ENCODE measurements at regions not wholly inside any gene's neighbourhood (a gene's known extent, or its start where the extent isn't known, plus 50 kb on each side); places are given as distances from the start of the nearest gene placed in this dataset.
A peak's percentile ranks its signal among the peaks of the same experiment; 100 is the strongest.
"Not testable (repeated sequence)": the region's sequence is repeated elsewhere in the genome, so short reads cannot be mapped to it uniquely, and the experiment has no call there.

GRCh38 chr9:614431-614830 lies 227.1 kb upstream of the DMRT1 start:
- in situ Hi-C loops (cut with HindIII; ENCODE audit: low pct_unique_long_range_greater_than_20kb, low sequenced_read_pairs), result loop anchor here (25.0 kb wide), 1 partner anchor 148 kb away; no protein-coding TSS in a partner anchor
- DNase-seq (ENCODE audit: low read depth, low spot score), result peak; percentile 85

DNA sequence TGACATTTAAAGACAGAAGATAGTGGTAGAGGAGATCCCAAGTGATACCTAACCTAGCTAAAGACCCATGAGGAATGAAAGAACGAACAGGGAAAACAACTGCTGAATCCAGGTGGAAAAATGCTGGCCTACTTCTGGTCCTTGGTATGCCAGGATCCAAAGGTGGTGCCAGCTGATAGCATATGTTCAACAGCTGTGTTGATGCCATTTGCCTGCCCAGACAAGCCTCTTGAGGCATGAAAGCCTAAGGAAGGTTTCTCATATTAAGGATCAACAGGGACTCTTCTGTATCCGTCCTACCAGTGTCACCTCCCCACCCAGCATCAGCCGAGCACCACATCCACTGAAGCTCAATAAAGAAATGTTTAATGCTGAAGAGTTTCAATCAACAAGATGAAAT lies 225.7 kb upstream of the DMRT1 start:
- DNase-seq (ENCODE audit: low read depth, low spot score), result no peak
- in situ Hi-C loops (cut with HindIII; ENCODE audit: low pct_unique_long_range_greater_than_20kb, low sequenced_read_pairs), result loop anchor here (25.0 kb wide), 1 partner anchor 147 kb away; no protein-coding TSS in a partner anchor

DNA sequence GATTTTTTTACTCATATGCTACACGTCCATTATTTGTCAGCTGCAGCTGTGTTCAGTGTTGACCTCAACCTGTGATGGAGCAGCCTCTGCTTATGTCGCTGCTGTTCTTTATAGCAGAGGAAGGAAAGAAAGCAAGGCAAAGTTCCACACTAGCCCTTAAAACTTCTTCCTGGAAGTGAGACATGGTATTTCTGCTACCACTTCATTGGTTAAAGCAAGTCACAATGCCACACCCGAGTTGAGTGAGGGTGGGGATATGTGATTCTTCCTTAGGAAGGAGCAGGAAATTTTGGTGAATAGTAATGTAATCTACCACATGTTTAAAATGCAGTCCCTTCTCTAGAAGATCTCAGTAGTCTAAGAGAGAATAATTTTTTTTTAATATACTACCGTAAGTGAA lies 224.8 kb upstream of the DMRT1 start:
- in situ Hi-C loops (cut with HindIII; ENCODE audit: low pct_unique_long_range_greater_than_20kb, low sequenced_read_pairs), result loop anchor here (25.0 kb wide), 1 partner anchor 146 kb away; no protein-coding TSS in a partner anchor
- DNase-seq (ENCODE audit: low read depth, low spot score), result no peak

DNA sequence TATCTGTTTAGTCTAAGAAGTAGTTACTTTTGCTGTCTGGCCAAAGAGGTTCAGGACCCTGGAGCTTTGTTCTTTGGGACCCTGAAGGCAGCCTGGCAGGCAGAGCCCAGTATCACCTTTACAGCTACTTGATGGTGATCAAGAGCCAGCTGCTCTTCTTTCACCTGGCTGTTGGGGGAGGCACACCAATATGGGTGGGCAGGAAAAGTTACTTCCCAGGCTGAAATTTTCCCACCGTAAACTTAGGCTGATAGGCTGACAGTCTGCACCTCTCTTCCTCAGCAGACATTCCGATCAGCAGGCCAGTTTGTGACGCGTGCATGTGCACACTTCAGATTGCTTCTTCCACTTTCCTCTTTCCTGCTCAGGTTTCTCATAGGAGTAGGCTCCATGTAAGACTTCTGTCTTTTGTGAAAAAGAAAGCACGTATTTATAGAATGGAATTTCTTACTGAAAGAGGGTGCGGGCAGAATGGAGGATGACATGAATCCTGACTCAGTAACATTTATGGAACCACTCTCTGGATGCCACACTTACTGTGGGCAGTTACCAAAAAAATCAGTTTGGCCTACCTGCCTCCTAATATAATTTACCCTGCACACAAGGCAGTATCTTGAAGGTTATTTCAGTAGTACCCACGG lies 223.9 kb upstream of the DMRT1 start:
- in situ Hi-C loops (cut with HindIII; ENCODE audit: low pct_unique_long_range_greater_than_20kb, low sequenced_read_pairs), result loop anchor here (25.0 kb wide), 1 partner anchor 145 kb away; no protein-coding TSS in a partner anchor

GRCh38 chr9:618478-618877 lies 223.0 kb upstream of the DMRT1 start:
- no peak for DNase-seq (ENCODE audit: low read depth, low spot score)
- in situ Hi-C loops (cut with HindIII; ENCODE audit: low pct_unique_long_range_greater_than_20kb, low sequenced_read_pairs), result loop anchor here (25.0 kb wide), 1 partner anchor 144 kb away; no protein-coding TSS in a partner anchor

More for the DNA sequence above, 223.9 kb upstream of the DMRT1 start:
- DNase-seq (ENCODE audit: low read depth, low spot score), result no peak

- DNase-seq (ENCODE audit: low read depth, low spot score), result no peak
- in situ Hi-C loops (cut with HindIII; ENCODE audit: low pct_unique_long_range_greater_than_20kb, low sequenced_read_pairs), result loop anchor here (25.0 kb wide), 1 partner anchor 141 kb away; no protein-coding TSS in a partner anchor
These were observed 220.2 kb upstream of the DMRT1 start for GRCh38 chr9:621201-621855.

DNA sequence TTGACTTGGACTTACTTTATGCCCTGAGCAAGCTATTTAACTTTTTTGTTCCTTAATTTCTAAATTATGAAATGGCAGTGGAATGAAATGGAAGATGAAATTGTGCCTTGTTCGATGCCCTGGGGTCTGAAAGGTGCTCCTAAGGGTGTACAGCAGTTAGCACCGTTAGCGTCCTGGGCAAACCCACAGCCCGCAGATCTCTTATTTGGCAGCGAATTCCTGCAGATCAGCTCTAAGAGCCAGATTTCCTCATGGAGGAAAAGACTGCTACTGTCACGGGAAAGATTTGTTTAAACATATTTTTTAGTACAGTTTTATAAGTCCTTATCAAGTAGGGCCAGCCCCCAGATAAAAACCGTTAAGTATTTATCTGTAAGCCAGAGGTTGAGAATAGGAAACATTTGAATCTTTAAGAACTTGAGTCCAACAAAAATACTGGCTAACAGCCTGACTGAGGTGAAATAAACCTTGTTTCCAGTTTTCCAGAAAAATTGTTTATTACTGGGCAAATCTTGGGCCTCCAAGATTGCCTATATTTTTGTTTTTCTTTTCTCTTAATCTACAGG lies 216.5 kb upstream of the DMRT1 start:
- DNase-seq (ENCODE audit: low read depth, low spot score), result no peak
- in situ Hi-C loops (cut with HindIII; ENCODE audit: low pct_unique_long_range_greater_than_20kb, low sequenced_read_pairs), result loop anchor here (25.0 kb wide), 1 partner anchor 137 kb away; no protein-coding TSS in a partner anchor

DNA sequence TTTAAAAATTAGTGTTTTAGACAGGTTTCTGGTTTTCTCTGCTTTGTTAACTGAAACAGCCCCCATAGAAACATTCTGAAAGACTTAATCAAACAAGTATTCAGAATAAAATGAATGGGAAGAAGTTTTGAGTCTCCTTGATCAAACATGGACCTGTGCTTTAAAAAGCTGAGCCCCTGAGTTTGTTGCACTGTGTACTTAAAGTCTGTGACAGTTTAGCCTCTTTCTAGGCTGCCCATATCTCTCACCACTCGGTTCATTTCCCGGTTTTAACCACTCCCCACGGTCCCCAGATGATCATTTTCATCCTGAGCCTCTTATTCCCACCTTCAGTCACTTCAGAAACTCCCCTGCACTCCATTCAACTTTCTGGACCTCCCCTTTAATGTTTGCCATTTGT lies 215.9 kb upstream of the DMRT1 start:
- in situ Hi-C loops (cut with HindIII; ENCODE audit: low pct_unique_long_range_greater_than_20kb, low sequenced_read_pairs), result no loop called here

DNA sequence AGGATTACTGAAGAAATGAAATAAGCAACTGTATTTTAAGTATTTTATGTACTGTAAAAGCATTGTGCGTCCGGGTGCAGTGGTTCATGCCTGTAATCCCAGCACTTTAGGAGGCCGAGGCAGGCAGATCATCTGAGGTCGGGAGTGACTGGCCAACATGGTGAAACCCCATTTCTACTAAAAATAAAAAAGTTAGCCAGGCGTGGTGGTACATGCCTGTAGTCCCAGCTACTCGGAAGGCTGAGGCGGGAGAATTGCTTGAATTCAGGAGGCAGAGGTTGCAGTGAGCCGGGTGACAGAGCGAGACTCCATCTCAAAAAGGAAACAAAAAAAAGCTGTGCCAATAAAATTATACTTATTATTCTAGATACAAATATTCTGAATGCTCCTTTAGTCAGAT lies 215.4 kb upstream of the DMRT1 start:
- in situ Hi-C loops (cut with HindIII; ENCODE audit: low pct_unique_long_range_greater_than_20kb, low sequenced_read_pairs); DNase-seq (ENCODE audit: low read depth, low spot score): not testable (repeated sequence)

More for the DNA sequence above, 215.9 kb upstream of the DMRT1 start:
- DNase-seq (ENCODE audit: low read depth, low spot score), result no peak

DNA sequence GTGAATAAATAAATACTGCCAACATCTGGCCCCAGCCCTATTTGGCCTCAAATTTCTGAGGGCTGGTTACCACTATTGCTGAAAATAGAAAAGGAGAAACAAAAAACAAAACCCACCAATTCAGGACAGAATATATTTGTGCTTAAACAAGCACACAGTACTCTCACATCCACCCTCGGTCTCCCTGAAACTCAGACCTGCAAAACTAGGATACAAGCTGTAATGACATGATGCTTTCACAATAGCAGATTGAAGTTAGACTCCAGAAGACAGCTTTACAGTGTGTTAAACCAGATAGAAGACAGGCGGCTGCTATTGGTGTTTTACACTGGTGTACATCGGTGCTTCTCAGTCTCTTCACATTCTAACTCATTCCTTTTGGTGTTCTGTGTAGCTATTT lies 214.9 kb upstream of the DMRT1 start:
- DNase-seq (ENCODE audit: low read depth, low spot score), result no peak
- in situ Hi-C loops (cut with HindIII; ENCODE audit: low pct_unique_long_range_greater_than_20kb, low sequenced_read_pairs), result no loop called here

DNA sequence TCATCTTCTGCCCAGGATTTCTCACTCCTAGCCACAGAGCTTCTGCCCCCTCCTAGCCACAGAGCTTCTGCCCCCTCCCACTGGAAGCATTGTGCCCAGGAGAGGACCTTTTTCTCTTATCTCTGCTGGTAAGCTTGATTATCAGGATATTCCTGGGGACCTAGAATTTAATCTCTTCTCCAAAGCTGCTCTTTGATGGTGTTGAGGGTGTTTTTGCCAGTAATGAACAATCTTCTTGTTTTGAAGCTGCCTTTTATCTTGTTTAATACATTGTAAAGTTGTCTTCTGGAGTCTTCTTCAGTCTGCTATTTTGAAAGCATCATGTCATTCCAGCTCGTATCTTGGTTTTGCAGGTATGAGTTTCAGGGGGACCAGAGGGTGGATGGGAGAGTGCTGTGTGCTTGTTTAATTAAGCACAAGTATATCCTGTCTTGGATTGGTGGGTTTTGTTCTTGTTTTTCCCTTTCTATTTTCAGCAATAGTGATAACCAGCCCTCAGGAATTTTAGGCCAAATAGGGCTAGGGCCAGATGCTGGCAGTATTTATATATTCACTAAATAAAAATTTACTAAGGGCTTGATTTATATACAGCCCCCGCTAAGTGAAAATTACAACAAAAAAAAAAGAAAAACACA lies 214.0 kb upstream of the DMRT1 start:
- no peak for DNase-seq (ENCODE audit: low read depth, low spot score)
- in situ Hi-C loops (cut with HindIII; ENCODE audit: low pct_unique_long_range_greater_than_20kb, low sequenced_read_pairs), result no loop called here

- no peak for DNase-seq (ENCODE audit: low read depth, low spot score)
- in situ Hi-C loops (cut with HindIII; ENCODE audit: low pct_unique_long_range_greater_than_20kb, low sequenced_read_pairs), result no loop called here
These were observed 212.4 kb upstream of the DMRT1 start for GRCh38 chr9:629146-629545.

DNA sequence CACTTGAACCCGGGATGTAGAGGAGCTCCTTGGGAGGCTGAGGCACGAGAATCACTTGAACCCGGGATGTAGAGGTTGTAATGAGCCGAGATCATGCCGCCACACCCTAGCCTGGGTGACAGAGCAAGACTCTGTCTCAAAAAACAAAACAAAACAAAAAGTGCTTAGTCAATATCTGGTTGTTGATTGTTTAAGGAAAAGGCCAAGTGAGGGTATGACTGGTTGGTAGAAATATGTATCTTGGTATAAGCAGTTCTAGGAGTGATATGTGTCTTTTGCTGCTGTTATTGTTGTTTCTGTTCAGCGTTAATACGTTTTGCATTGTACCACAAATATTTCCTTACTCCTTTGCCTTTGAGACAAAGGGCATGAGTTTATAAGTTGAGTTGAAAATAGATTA lies 210.7 kb upstream of the DMRT1 start:
- in situ Hi-C loops (cut with HindIII; ENCODE audit: low pct_unique_long_range_greater_than_20kb, low sequenced_read_pairs), result no loop called here

GRCh38 chr9:631596-631995 lies 209.9 kb upstream of the DMRT1 start:
- in situ Hi-C loops (cut with HindIII; ENCODE audit: low pct_unique_long_range_greater_than_20kb, low sequenced_read_pairs), result no loop called here
- no peak for DNase-seq (ENCODE audit: low read depth, low spot score)

More for the DNA sequence above, 210.7 kb upstream of the DMRT1 start:
- no peak for DNase-seq (ENCODE audit: low read depth, low spot score)

- no peak for DNase-seq (ENCODE audit: low read depth, low spot score)
- in situ Hi-C loops (cut with HindIII; ENCODE audit: low pct_unique_long_range_greater_than_20kb, low sequenced_read_pairs), result no loop called here
These were observed 208.0 kb upstream of the DMRT1 start for GRCh38 chr9:633461-633860.

DNA sequence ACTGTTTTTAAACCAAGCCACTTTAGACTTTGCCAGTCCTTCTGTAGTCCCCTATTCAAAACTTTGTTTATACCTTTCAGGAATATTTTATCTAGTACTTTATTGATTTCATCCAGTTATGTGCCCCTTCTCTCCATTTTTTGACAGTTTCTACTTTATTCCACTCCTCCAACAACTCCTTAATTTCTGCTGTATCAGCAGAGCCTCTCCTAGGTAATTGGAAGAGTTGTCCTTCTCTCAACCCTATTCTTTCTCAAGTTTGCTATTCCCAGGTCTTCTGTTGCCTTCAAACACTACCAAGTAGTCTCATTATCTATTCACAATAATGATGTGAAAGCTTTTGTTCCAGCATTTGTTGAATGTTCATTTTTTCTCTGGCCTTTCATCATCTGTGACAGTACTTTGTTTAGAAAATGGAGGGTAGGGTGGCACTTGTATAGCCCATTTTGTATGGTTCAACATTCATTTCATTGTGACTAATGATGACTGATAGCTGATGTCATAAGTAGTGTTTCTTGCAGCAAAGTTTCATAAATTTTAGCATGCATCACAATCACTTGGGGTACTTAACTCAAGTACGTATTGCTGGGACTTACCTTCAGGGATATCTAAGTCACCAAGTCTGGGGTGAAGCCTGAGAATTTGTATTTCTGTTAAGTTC lies 204.4 kb upstream of the DMRT1 start:
- DNase-seq (ENCODE audit: low read depth, low spot score), result no peak
- in situ Hi-C loops (cut with HindIII; ENCODE audit: low pct_unique_long_range_greater_than_20kb, low sequenced_read_pairs), result no loop called here

DNA sequence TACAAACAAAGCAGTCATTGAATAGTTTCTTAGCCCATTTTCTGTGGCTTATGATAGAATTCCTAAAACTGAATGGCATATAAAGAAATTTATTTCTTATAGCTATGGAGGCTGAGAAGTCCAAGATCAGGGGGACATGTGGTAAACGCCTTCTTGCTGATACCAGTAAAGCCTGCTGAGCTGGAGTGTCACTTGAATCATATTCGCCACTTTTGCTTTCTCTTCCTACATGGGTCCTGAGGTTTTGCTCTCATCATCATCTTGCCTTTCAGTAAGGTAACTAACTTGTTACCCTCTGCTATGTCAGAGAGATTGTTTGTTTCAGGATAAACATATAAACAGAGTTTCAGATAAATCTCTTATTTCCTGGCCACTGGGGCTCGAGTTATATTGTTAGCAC lies 203.3 kb upstream of the DMRT1 start:
- in situ Hi-C loops (cut with HindIII; ENCODE audit: low pct_unique_long_range_greater_than_20kb, low sequenced_read_pairs), result no loop called here
- no peak for DNase-seq (ENCODE audit: low read depth, low spot score)

GRCh38 chr9:642014-642413 lies 199.5 kb upstream of the DMRT1 start:
- in situ Hi-C loops (cut with HindIII; ENCODE audit: low pct_unique_long_range_greater_than_20kb, low sequenced_read_pairs), result no loop called here

More at GRCh38 chr9:642014-642413, 199.5 kb upstream of the DMRT1 start:
- no peak for DNase-seq (ENCODE audit: low read depth, low spot score)
